GM18526 (cell line): ENCODE measurements at regions not wholly inside any gene's neighbourhood (a gene's known extent, or its start where the extent isn't known, plus 50 kb on each side); places are given as distances from the start of the nearest gene placed in this dataset.

ENCODE experiments used
- POLR2A ChIP-seq: IDR thresholded peaks from 3 replicates; pipeline ENCODE4 v1.6.1; 2011; ENCODE audit not compliant: insufficient read length; ENCODE audit errors: extremely low read depth

- TF ChIP-seq POLR2A = no peak
These were observed 1070.7 kb downstream of the UQCRFS1 start for GRCh38 chr19:28142258-28142657.

GRCh38 chr19:28140201-28140600 lies 1072.8 kb downstream of the UQCRFS1 start:
- TF ChIP-seq POLR2A = no peak

GRCh38 chr19:28137772-28138171 lies 1075.2 kb downstream of the UQCRFS1 start:
- no peak for TF ChIP-seq POLR2A

- TF ChIP-seq POLR2A = no peak
These were observed 1076.2 kb downstream of the UQCRFS1 start for GRCh38 chr19:28136796-28137195.

- TF ChIP-seq POLR2A = no peak
These were observed 1077.1 kb downstream of the UQCRFS1 start for GRCh38 chr19:28135825-28136224.

- no peak for TF ChIP-seq POLR2A
These were observed 1078.6 kb downstream of the UQCRFS1 start for GRCh38 chr19:28134311-28134710.

GRCh38 chr19:28130066-28130511 lies 1082.9 kb downstream of the UQCRFS1 start:
- TF ChIP-seq POLR2A = no peak

- TF ChIP-seq POLR2A = no peak
These were observed 1084.6 kb downstream of the UQCRFS1 start for GRCh38 chr19:28128341-28128740.

- no peak for TF ChIP-seq POLR2A
These were observed 1086.6 kb downstream of the UQCRFS1 start for GRCh38 chr19:28126135-28126898.

- TF ChIP-seq POLR2A = no peak
These were observed 1090.2 kb downstream of the UQCRFS1 start for GRCh38 chr19:28122734-28123133.

GRCh38 chr19:28118235-28118634 lies 1094.7 kb downstream of the UQCRFS1 start:
- TF ChIP-seq POLR2A = no peak

- no peak for TF ChIP-seq POLR2A
These were observed 1095.8 kb downstream of the UQCRFS1 start for GRCh38 chr19:28117143-28117542.

GRCh38 chr19:28103921-28104320 lies 1109.0 kb downstream of the UQCRFS1 start:
- TF ChIP-seq POLR2A = no peak

GRCh38 chr19:28076628-28077027 lies 1136.3 kb downstream of the UQCRFS1 start:
- no peak for TF ChIP-seq POLR2A

GRCh38 chr19:28075229-28075628 lies 1137.7 kb downstream of the UQCRFS1 start:
- TF ChIP-seq POLR2A = no peak

- no peak for TF ChIP-seq POLR2A
These were observed 1138.2 kb downstream of the UQCRFS1 start for GRCh38 chr19:28074773-28075172.

GRCh38 chr19:28067882-28068281 lies 1145.1 kb downstream of the UQCRFS1 start:
- no peak for TF ChIP-seq POLR2A
